GM19023 (cell line): ENCODE measurements at regions not wholly inside any gene's neighbourhood (a gene's known extent, or its start where the extent isn't known, plus 50 kb on each side); places are given as distances from the start of the nearest gene placed in this dataset.
"Not testable (repeated sequence)": the region's sequence is repeated elsewhere in the genome, so short reads cannot be mapped to it uniquely, and the experiment has no call there.

Source experiments
- ATAC-seq: cut with Tn5 transposase; IDR thresholded peaks from one replicate; pipeline ENCODE4 v1.9.1; 2021; ENCODE audit warnings: mild to moderate bottlenecking, moderate library complexity; ENCODE audit not compliant: unreplicated experiment

DNA sequence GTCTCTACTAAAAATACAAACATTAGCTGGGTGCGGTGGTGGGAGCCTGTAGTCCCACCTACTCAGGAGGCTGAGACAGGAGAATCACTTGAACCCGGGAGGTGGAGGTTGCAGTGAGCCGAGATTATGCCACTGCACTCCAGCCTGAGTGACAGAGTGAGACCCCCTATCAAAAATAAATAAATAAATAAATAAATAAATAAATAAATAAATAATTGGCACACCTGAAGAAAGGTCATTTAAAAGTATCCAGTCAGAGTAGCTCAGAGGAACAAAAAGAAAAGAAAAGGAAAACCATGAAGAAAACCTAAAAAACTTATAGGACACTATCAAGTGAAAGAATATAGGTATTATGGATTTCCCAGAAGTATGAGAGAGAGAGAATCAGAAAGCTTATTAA is 330.1 kb upstream of the AR start:
- not testable (repeated sequence) for ATAC-seq

DNA sequence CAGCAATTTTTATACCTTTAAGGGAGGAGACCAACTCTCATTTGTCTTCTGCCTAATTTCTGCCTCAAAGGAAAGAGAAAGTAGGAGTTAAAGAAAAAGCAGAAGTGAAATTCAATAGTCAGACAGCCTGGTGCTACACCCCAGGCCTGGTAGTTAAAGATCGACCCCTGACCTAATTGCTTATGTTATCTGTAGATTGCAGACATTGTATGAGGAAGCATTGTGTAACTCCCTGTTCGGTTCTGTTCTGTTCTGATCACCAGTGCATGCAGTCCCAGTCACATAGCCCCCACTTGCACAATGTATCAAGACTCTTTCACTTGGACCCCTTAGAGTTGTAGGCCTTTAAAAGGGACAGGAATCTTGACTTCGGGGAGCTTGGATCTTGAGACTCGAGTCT is 335.9 kb upstream of the AR start:
- no peak for ATAC-seq

DNA sequence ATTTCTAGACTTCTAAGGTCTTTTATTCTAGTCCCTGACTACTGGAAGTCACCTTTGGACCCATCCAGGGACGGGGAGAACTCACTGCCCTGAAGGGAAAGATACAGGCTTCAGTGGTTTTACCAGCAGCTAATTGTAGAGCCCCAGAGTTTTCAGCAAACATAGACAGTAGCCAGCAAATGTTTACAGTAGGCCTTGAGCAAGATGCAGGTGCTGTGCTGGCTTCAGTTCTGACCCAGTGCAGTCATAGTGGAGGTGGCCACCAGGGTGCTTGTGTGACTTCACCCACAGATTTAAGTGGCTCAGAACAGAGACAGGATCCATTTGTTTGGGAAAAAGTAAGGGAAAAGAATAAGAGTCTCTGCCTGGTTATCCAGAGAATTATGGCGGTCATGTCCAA is 384.4 kb upstream of the AR start:
- no peak for ATAC-seq

DNA sequence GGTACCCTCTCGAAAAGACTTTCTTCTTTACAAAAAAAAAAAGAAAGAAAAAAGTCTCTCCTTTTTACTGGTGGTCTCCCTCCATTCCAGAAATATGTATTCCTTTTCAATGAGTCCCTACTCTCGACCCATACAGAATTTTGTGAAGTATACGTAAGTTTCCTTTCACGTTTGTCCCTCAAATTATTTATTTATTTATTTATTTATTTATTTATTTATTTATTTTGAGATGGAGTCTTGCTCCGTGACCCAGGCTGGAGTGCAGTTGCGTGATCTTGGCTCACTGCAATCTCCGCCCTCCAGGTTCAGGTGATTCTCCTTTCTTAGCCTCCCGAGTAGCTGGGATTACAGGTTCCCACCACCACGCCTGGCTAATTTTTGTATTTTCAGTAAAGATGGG is 429.2 kb upstream of the AR start:
- ATAC-seq, result no peak

DNA sequence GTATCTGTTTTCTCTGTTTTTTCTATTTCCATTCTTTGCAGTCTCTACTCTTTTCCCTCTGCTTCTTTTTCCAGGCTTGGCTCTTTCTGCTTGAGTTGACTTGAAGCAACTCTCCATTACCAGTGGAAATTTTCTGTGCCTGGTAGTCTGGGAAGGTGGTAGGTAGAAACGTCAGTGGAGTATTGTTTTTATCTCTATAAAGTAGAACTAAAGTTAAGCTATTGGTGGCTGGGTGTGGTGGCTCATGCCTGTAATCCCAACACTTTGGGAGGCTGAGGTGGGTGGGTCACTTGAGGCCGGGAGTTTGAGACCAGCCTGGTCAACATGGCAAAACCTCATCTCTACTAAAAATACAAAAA is 438.1 kb upstream of the AR start:
- no peak for ATAC-seq

DNA sequence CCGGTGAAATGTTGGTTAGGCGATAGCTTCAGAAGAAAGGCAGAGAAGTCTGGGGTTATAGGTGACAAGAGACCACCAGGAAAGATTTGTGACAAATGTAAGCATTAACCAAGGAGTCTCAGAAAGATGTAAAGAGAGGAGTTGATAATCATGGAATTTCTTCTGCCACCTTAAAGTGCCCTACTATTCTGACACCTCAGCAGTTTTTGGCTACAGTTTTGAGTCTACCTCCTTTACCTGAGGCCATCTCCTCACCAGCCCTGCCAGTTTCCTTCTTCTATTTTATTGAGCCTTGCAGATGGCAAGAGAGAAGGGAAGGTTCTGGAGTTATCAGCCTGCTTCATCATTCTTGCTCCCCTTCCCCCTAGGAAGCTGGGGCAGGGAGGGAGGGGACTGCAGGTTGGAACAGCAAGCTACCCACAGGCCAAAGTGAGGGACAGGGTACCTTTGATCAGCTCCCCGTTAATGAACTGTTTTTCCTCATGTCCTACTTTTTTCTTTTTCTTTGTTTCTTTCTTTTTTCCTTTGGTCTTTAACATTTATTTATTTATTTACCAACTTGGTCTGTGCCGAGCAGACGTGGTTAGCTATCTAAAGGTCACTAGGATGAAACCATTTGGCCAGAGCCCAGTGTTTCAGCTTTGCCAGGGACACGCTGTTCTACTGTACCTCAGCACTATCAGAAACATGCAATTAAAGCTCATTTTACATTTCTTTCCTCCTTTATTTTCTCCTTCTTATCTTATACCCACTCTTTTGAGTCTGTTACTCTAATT is 438.7 kb upstream of the AR start:
- ATAC-seq, result no peak

DNA sequence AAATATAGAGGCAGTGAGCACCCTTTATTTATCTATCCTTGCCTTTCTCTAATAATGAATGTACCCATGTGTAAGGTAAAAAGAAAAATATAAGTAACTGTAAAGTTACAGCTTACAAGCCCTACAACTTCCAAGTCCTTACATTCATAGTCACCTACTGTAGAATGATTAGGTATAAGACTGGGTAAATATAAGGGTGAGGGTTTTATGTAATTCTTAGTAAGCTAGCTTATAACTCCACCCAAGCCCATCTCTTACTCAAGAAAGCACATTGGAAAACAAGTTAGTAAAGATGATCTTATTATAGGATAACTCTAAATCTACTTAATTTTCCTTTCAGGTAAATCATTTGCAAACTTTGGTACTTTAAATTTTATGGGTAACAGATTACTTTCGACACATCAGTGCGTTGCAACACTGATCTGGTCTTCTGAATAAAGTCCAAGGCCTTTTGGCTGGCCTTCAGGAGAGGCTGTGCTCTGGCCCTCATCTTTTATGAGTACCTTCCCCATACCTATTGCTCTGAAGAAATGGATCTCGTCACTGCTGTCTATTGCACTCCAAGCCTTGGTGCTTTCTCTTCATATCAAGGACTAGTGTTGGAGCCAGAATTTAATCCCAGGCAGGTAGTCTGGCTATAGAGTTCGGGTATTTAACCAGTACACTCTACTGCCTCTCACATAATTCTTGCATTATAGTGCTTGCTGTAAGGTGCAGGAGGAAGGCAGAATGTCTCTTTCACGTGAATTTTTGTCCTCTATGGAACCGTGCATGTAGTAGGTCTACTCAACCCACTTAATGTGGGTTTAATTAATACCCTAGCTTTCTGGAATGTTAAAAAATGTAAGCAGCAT is 443.6 kb upstream of the AR start:
- no peak for ATAC-seq

DNA sequence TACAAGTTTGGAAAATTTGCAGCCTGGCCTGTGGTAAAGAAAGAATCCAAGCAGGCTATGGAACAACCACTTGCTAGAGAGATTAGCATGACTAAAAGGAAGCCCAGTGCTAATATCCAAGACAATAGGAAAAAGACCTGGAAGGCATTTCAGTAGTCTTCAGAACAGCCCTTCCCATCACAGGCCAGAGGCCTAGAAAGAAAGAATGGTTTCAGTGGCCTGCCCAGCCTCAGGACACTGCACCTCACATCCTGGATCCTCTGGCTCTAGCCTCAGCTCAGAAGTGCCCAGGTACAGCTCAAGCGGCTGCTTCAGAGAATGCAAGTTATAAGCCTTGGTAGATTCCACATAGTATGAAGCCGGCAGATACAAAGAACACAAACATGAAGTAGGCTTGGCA is 449.8 kb upstream of the AR start:
- no peak for ATAC-seq

DNA sequence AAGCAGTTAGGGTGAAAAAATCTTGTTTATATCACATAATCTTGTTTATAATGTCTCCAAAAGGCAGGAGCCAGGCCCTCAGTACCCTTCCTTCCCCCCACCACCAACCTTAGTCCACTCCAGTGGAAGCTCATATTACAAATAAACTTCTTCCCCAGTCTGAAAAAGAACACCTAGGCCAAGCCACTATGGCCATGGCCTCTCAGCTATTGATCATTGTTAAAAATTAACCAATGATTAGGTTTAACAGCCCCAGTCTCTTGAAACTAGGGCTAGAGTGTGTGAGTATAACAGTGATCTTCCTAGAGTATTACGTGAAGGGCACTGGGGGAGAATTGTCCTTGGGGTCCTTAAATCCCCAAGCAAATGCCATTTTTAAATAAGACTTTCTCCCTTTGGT is 411.9 kb upstream of the EDA2R start:
- no peak for ATAC-seq

DNA sequence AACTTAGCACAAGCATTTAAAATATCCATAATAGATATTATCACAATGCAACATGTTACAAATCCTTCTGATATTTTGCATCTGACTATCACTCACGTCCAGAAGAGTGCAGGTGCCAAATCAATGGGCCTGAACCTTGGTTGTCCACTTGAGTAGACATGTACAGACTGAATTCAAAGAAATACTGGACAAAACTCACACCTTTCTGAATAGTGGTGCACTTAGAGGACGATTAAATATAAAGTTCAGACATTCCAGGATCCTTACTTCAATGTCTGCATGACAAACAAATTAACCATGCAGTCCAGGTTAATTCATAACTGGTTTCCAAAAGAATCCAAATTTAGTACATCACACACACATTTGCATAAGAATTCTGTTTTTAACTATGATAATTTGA is 406.0 kb upstream of the EDA2R start:
- ATAC-seq, result no peak

DNA sequence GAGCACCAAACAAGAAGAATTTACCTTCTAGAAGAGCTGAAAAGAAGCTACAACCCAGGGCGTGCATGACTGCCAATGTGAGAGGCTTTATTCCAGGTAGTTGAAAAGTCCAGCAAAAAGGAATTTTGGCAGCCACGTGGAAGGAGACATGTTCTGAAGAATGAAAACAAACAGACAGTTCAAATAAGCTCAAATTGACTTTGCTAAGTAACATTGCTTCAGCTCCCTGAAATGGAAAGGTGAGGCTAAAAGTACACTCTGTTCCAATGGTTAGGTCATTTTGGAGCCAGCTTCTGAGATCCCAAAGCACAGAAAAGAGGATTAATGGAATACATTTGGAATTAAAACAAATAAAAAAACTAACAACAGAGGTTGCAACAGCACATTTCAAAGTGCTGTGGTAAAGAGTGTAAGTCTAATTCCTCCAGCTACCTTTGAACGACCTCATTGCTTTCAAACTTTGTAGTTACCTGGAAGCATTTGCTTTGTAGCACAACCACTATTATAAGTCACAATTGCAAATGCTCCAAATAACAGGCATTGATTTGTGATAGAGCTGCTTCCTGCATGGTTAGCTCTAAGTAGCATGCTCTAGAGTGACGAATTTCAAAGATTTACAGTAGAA is 405.3 kb upstream of the EDA2R start:
- no peak for ATAC-seq

DNA sequence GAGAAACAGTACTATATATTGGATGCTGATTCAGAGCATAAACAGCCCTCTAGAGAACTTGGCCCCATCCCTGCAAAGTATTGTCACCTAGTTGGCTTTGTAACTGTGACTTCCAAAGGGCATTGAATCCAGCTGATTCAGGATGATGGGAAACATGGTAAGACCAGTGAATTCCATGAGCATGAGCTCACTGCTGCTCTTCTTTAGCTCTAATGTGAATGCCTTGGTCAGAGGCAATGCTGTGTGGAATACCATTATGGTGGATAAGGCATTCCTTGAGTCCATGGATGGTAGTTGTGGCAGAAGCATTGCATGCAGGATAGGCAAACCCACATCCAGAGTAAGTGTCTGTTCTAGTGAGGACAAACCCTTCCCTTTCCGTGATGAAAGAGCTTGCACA is 365.6 kb upstream of the EDA2R start:
- ATAC-seq, result no peak

DNA sequence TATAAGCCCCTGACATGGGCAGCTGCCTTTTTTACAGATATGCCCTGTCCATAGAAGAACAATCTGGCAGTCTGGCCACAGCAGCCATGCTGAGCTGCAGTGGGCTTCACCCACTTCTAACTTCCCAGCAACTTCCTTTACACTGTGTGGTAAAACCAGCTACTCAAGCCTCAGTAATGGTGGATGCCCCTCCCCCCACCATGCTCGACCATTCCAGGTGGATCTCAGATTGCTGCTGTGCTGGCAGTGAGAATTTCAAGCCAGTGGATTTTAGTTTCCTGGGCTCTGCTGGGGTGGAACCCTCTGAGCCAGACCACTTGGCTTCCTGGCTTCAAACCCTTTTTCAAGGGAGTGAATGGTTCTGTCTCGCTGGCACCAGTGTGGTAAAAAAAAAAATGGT is 355.9 kb upstream of the EDA2R start:
- ATAC-seq, result no peak

DNA sequence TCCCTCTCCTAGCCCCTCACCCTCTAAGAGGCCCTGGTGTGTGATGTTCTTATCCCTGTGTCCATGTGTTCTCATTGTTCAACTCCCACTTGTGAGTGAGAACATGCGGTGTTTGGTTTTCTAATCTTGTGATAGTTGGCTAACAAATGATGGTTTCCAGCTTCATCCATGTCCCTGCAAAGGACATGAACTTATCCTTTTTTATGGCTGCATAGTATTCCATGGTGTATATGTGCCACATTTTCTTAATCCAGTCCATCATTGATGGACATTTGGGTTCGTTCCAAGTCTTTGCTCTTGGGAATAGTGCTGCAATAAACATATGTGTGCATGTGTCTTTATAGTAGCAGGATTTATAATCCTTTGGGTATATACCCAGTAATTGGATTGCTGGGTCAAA is 353.2 kb upstream of the EDA2R start:
- ATAC-seq, result not testable (repeated sequence)

DNA sequence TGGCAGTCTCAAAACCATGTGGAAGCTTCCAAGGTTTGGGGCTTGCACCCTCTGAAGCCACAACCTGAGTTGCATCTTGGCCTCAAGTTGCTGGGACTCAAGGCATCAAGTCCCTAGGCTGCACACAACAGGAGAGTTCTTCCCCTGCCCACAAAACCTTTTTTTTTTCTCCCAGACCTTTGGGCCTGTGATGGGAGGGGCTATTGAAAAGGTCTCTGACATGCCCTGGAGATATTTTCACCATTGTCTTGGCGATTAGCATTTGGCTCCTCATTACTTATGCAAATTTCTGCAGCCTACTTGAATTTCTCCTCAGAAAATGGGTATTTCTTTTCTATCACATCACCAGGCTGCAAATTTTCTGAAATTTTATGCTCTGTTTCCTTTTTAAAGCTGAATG is 349.5 kb upstream of the EDA2R start:
- no peak for ATAC-seq

DNA sequence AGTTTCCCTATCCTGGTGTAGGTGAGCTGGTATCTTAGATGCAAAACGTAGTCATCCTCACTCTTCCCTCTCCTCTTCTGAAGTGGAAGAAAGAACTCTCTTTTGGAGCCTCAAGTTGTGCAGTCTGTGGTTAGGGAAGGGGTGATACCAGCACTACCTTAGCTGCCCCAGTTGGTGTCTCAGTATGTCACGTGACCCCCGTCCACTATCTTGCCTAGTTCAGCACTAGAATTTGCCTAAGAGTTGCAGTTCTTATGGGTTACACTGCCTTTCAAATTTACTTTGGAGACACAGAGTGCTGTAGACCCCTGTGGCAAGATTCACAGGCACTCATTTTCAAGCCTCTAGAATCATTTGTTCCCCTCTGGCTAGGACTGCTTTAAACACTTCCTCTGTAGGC is 322.8 kb upstream of the EDA2R start:
- ATAC-seq, result no peak

DNA sequence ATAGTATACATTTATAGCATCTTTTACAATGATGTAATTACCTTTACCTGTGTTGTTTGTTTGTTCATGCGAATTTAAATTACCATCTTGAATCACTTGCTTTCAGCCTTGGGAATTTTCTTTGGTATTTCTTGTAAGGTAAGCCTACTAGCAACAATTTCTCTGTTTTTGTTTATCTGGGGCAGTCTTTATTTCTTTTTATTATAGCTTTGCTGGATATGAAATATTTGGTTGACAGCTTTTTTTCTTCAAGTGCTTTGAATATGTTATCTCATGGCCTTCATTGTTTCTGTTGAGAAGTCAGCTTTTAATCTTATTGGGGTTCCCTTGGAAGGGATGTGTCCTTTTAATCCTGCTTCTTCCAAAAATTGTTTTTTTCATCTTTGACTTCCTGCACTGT is 292.8 kb upstream of the EDA2R start:
- no peak for ATAC-seq

DNA sequence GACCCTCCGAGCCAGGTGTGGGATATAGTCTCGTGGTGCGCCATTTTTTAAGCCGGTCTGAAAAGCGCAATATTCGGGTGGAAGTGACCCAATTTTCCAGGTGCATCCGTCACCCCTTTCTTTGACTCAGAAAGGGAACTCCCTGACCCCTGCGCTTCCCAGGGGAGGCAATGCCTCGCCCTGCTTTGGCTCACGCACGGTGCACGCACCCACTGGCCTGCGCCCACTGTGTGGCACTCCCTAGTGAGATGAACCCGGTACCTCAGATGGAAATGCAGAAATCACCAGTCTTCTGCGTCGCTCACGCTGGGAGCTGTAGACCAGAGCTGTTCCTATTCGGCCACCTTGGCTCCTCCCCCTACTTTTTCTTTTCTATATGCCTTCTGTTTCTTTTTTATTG is 291.6 kb upstream of the EDA2R start:
- not testable (repeated sequence) for ATAC-seq

DNA sequence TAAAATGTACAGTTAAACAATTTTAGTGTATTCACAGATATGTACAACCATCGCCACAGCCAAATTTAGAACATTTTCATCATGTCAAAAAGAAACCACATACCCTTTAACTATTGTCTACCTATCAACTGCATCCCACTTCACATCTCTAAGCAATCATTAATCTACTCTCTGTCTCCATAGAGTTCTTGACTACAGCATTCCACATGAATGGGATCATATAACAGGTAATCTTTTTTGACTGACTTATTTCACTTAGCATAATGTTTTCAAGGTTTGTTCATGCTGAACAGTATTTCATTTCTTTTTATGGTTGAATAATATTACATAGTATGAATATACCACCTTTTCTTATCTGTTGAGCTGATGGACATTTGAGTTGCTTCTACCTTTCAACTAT is 281.4 kb upstream of the EDA2R start:
- no peak for ATAC-seq

DNA sequence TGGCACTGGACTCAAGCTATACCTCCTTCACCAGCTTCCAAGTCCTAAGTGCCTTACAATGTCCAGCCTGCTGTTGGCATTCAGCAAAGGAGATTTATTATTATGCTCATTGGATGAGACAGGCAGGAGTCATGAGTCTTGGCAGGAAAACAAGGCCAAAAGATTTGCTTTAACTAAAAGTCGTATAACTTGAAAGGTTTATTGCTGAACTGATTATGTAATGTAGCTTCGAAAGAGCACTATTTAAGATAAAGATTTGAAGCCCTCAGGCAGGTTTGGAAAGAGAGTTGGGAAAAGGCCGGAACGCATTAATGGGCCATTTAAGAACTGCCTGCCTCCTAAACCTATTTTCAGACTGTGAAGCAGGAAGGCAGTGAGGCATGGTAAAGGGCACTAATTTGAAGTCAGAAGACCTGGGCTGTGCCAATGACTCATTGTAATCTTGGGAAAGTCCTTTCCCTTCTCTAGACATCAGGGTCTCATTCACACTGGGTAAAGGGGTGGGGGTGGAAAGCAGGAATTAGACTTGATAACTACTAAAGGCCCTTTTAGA is 280.5 kb upstream of the EDA2R start:
- ATAC-seq, result no peak

DNA sequence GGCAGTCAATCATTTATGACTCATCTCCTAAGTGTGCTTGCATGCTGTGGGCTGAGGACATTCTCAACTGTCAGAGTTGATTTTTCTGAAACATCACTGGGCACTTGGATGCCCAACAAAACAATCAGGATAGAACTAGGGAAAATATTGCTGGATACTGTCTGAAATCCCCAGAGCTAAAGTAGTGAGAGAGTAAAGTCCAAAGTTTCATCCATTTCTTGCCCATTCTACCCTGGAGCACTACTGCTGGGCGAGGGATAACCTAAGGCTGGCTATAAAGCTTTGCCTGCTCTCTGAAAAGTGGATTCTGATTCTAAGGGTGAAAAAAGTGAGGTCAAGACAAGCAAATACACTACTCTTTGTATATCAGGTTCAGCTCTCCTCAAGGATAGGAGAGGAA is 279.6 kb upstream of the EDA2R start:
- no peak for ATAC-seq

DNA sequence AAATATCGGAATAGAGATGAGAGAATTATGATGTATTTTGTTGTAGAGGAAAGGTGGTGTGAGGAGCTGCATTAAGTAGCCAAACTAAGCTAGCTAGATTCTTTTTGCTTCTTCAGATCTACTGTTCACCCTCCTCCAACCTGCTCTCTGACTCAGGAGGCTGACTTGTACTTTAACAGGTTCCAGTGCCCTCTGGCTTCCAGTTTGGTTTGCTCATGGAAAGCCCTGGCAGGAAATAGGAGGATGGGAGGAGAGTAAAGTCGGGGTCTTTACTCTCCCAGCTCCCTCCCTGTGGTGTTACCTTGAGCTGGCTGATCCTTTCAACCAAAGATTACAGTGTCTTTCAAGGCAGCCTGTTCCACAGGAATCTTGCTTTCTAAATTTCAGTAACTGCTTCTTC is 277.0 kb upstream of the EDA2R start:
- ATAC-seq, result no peak
